GM12878 (cell line): ENCODE measurements at regions not wholly inside any gene's neighbourhood (a gene's known extent, or its start where the extent isn't known, plus 50 kb on each side); places are given as distances from the start of the nearest gene placed in this dataset.

Experiments used
- ATAC-seq: fragments of 200-7000 bp; cut with Tn5 transposase; 3 replicates; pipeline ENCODE4 v1.9.1; 2020; ENCODE audit warnings: mild to moderate bottlenecking, moderate library complexity
- BruUV-seq: library from RNA; stranded (reverse); fragments of 400-500 nt; replicated peaks from 2 replicates; lab custom pipeline; 2021; lab: Mats Ljungman, UMichigan
- CTCF ChIA-PET: fragments of 300-600 bp; sonication (Branson Sonifier 250); formaldehyde crosslinking; extraction: SDS; loops from one replicate; lab custom pipeline; 2021; ENCODE audit warnings: inconsistent platforms; lab: Yijun Ruan, JAX
- POLR2A ChIA-PET: fragments of 350-600 bp; formaldehyde crosslinking; extraction: SDS; loops from one replicate; lab custom pipeline; 2021; ENCODE audit warnings: inconsistent platforms; lab: Charles Lee
- RAD21 ChIA-PET: fragments of 300-600 bp; sonication (Branson Sonifier 250); formaldehyde crosslinking; loops from one replicate; lab custom pipeline; 2023; ENCODE audit warnings: antibody characterized with exemption; ENCODE audit not compliant: unreplicated experiment; lab: Charles Lee
- SMC1A ChIA-PET: fragments of 300-600 bp; sonication (Branson Sonifier 250); formaldehyde crosslinking; loops from one replicate; lab custom pipeline; 2023; ENCODE audit not compliant: unreplicated experiment, uncharacterized antibody; lab: Charles Lee
- DNase-seq: peaks from one replicate; pipeline ENCODE4 v3.0.0-alpha.2; 2011; ENCODE audit warnings: low read depth, low spot score
- FAIRE-seq: peaks from 3 replicates; lab custom pipeline; 2011; peaks lifted over from hg19 to GRCh38; lab: Jason Lieb, UNC
- H2AFZ ChIP-seq: 2 replicates; pipeline ENCODE4 v1.6.0; 2011; ENCODE audit warnings: low read depth, low read length, control low read depth; ENCODE audit not compliant: control insufficient read depth
- H3K27ac ChIP-seq: 2 replicates; pipeline ENCODE4 v1.5.1; 2011; ENCODE audit warnings: control low read depth; ENCODE audit not compliant: control insufficient read depth, insufficient read depth
- H3K27me3 ChIP-seq, 2 experiments: replicated peaks in 1 of 2; 2 replicates each; pipeline versions ENCODE4 v1.6.0 to v1.6.1; 2011; ENCODE audit warnings: low read length in 1 of 2; ENCODE audit not compliant: control insufficient read depth in 2 of 2, insufficient read depth in 2 of 2
- H3K36me3 ChIP-seq, 2 experiments: 2 replicates each; pipeline ENCODE4 v1.5.1; 2011; ENCODE audit warnings: low read length in 1 of 2; ENCODE audit not compliant: control insufficient read depth in 2 of 2, insufficient read depth in 2 of 2
- H3K4me1 ChIP-seq: 2 replicates; pipeline ENCODE4 v1.6.1; 2011; ENCODE audit warnings: mild to moderate bottlenecking, low read length, moderate library complexity, mixed read lengths; ENCODE audit not compliant: control insufficient read depth, insufficient read depth
- H3K4me2 ChIP-seq: 2 replicates; pipeline ENCODE4 v1.6.0; 2011; ENCODE audit warnings: control low read depth; ENCODE audit not compliant: control insufficient read depth, insufficient read depth
- H3K4me3 ChIP-seq: fragments of 200-600 bp; sonication (generic); 2 replicates; pipeline ENCODE4 v1.5.1; 2016
- H3K79me2 ChIP-seq: 2 replicates; pipeline ENCODE4 v1.6.0; 2011; ENCODE audit warnings: low read length; ENCODE audit not compliant: control insufficient read depth, insufficient read depth
- H3K9ac ChIP-seq: 2 replicates; pipeline ENCODE4 v1.8.0; 2011; ENCODE audit warnings: low read length, control low read depth, mixed read lengths; ENCODE audit not compliant: control insufficient read depth, insufficient read depth
- H3K9me3 ChIP-seq: replicated peaks from 3 replicates; pipeline ENCODE4 v1.5.1; 2011; ENCODE audit warnings: mild to moderate bottlenecking, low read length; ENCODE audit not compliant: control insufficient read depth, insufficient read depth
- H4K20me1 ChIP-seq: 2 replicates; pipeline ENCODE4 v1.6.0; 2011; ENCODE audit not compliant: control insufficient read depth, insufficient read depth
- CHD1 ChIP-seq: IDR thresholded peaks from 2 replicates; pipeline ENCODE4 v1.6.1; 2012; ENCODE audit warnings: low read depth, low read length, improper control_type of control experiment
- HCFC1 ChIP-seq: fragments of 150-350 bp; IDR thresholded peaks from 2 replicates; pipeline ENCODE4 v1.6.1; 2014; ENCODE audit warnings: low read length
- KAT2A ChIP-seq: conservative IDR thresholded peaks from 2 replicates; pipeline ENCODE4 v1.6.1; 2011; ENCODE audit warnings: low read depth, low read length; ENCODE audit not compliant: control insufficient read depth
- NRF1 ChIP-seq: conservative IDR thresholded peaks from 2 replicates; pipeline ENCODE4 v1.6.1; 2011; ENCODE audit warnings: mild to moderate bottlenecking, low read depth, low read length, improper control_type of control experiment
- RAD51 ChIP-seq: fragments of 450-650 bp; IDR thresholded peaks from 2 replicates; pipeline ENCODE4 v1.6.1; 2016; ENCODE audit warnings: moderate library complexity, mild to moderate bottlenecking, inconsistent platforms
- RBBP5 ChIP-seq: fragments of 200-600 bp; sonication (generic); conservative IDR thresholded peaks from 2 replicates; pipeline ENCODE4 v1.6.1; 2016
- RCOR1 ChIP-seq: conservative IDR thresholded peaks from 2 replicates; pipeline ENCODE4 v1.6.1; 2012; ENCODE audit warnings: low read depth, low read length, improper control_type of control experiment
- RELA ChIP-seq: fragments of 450-650 bp; IDR thresholded peaks from 2 replicates; pipeline ENCODE4 v1.8.0; 2014; ENCODE audit warnings: borderline replicate concordance; ENCODE audit not compliant: partially characterized antibody
- SMAD1 ChIP-seq: fragments of 450-650 bp; IDR thresholded peaks from 2 replicates; pipeline ENCODE4 v1.6.1; 2018; ENCODE audit warnings: mild to moderate bottlenecking, low read depth; ENCODE audit not compliant: partially characterized antibody
- SREBF1 ChIP-seq: IDR thresholded peaks from 2 replicates; pipeline ENCODE4 v1.6.1; 2012; ENCODE audit warnings: mild to moderate bottlenecking, low read length
- TBL1XR1 ChIP-seq: IDR thresholded peaks from 2 replicates; pipeline ENCODE4 v1.6.1; 2012; ENCODE audit warnings: low read depth, low read length, improper control_type of control experiment
- TCF7 ChIP-seq: IDR thresholded peaks from 2 replicates; pipeline ENCODE4 v1.6.1; 2014; ENCODE audit warnings: antibody characterized with exemption, borderline replicate concordance
- ZNF24 ChIP-seq: fragments of 450-650 bp; IDR thresholded peaks from 2 replicates; pipeline ENCODE4 v1.6.1; 2017; ENCODE audit warnings: antibody characterized with exemption, mild to moderate bottlenecking
- ZNF622 ChIP-seq: fragments of 450-650 bp; IDR thresholded peaks from 2 replicates; pipeline ENCODE4 v1.6.1; 2017; ENCODE audit warnings: mild to moderate bottlenecking, inconsistent platforms
- ZSCAN29 ChIP-seq: fragments of 450-650 bp; IDR thresholded peaks from 2 replicates; pipeline ENCODE4 v1.6.1; 2017; ENCODE audit warnings: mild to moderate bottlenecking, moderate library complexity
- ZZZ3 ChIP-seq: IDR thresholded peaks from 2 replicates; pipeline ENCODE4 v1.6.1; 2011; ENCODE audit warnings: low read depth; ENCODE audit not compliant: control insufficient read depth, insufficient read length
- WGBS: methylation state at CpG from one replicate; pipeline ENCODE4 v1.1.6; 2016; ENCODE audit warnings: low lambda C conversion rate; ENCODE audit not compliant: insufficient replicate concordance, insufficient coverage; ENCODE audit errors: missing lambda C conversion rate; 5-methylcytosine and 5-hydroxymethylcytosine counted together
- in situ Hi-C: fragments of 300-500 bp; cut with MboI; formaldehyde crosslinking; loops from 9 replicates; pipeline ENCODE4 v1.14.3; 2018; ENCODE audit warnings: mixed read lengths
- intact Hi-C: fragments of 100-400 bp; cut with micrococcal nuclease; formaldehyde crosslinking; loops from one replicate; pipeline ENCODE4 v1.14.2; 2022; ENCODE audit not compliant: unreplicated experiment
- TF ChIP-seq, protein P1 (sequence below): IDR thresholded peaks from 2 replicates; pipeline ENCODE4 v1.6.1; 2012; ENCODE audit warnings: mild to moderate bottlenecking, low read depth, low read length
- TF ChIP-seq, protein P2 (sequence below): fragments of 450-650 bp; IDR thresholded peaks from 2 replicates; pipeline ENCODE4 v1.6.1; 2017; ENCODE audit warnings: mild to moderate bottlenecking
- TF ChIP-seq, protein P3 (sequence below): IDR thresholded peaks from 2 replicates; pipeline ENCODE4 v1.6.1; 2012; ENCODE audit warnings: low read depth, low read length, improper control_type of control experiment

DNA sequence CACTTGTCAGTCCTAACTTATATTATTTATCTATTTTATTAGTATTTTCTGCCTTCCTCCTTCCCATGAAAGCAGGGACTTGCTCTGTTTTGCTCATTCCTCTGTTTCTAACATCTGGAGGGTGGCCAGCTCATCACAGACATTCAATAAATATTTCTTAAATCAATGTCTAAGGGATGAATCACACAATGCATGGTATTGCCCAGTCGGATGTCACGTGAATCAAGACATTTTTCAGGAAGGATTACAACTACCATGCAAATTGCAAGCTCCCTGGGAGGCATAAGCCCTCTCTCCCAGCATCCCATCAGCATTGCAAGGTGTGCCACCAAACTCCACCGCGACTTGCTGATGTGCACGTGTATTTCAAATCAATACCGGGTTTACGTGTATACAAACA lies 146.6 kb upstream of the RNF32 start:
- Histone ChIP-seq H3K4me2 (no peak overlapping the region), H3K27ac (no peak overlapping the region), H3K4me3 (no peak overlapping the region), H3K9me3 (no peaks in the 10 kb centered on the region), H3K79me2 (no peaks in the 10 kb centered on the region), H3K36me3 (no peaks in the 10 kb centered on the region), H3K9ac (no peak overlapping the region), H2AFZ (no peak overlapping the region), H3K27me3 (no peaks in the 10 kb centered on the region), H4K20me1 (no peaks in the 10 kb centered on the region), H3K4me1 (no peaks in the 10 kb centered on the region)
- ATAC-seq (no peak), FAIRE-seq (no peak), DNase-seq (no peak)
- POLR2A ChIA-PET: no interaction called here
- CTCF ChIA-PET: no interaction called here
- in situ Hi-C loops (no loop called here), intact Hi-C loops (no loop called here)
- SMC1A ChIA-PET: no interaction called here
- 67% methylated on average over 7 of the region's 7 CpGs for WGBS
- RAD21 ChIA-PET: no interaction called here
- TF ChIP-seq SREBF1 (no peak), ZNF24 (no peak), RBBP5 (no peak), RELA (no peak), RAD51 (no peak), CHD1 (no peak), KAT2A (no peak), RCOR1 (no peak), TBL1XR1 (no peak), NRF1 (no peak), TCF7 (no peak), HCFC1 (no peak), SMAD1 (no peak), ZNF622 (no peak), ZSCAN29 (no peak), ZZZ3 (no peak)
- TF ChIP-seq, protein P1, sequence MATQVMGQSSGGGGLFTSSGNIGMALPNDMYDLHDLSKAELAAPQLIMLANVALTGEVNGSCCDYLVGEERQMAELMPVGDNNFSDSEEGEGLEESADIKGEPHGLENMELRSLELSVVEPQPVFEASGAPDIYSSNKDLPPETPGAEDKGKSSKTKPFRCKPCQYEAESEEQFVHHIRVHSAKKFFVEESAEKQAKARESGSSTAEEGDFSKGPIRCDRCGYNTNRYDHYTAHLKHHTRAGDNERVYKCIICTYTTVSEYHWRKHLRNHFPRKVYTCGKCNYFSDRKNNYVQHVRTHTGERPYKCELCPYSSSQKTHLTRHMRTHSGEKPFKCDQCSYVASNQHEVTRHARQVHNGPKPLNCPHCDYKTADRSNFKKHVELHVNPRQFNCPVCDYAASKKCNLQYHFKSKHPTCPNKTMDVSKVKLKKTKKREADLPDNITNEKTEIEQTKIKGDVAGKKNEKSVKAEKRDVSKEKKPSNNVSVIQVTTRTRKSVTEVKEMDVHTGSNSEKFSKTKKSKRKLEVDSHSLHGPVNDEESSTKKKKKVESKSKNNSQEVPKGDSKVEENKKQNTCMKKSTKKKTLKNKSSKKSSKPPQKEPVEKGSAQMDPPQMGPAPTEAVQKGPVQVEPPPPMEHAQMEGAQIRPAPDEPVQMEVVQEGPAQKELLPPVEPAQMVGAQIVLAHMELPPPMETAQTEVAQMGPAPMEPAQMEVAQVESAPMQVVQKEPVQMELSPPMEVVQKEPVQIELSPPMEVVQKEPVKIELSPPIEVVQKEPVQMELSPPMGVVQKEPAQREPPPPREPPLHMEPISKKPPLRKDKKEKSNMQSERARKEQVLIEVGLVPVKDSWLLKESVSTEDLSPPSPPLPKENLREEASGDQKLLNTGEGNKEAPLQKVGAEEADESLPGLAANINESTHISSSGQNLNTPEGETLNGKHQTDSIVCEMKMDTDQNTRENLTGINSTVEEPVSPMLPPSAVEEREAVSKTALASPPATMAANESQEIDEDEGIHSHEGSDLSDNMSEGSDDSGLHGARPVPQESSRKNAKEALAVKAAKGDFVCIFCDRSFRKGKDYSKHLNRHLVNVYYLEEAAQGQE: no peak
- TF ChIP-seq, protein P2, sequence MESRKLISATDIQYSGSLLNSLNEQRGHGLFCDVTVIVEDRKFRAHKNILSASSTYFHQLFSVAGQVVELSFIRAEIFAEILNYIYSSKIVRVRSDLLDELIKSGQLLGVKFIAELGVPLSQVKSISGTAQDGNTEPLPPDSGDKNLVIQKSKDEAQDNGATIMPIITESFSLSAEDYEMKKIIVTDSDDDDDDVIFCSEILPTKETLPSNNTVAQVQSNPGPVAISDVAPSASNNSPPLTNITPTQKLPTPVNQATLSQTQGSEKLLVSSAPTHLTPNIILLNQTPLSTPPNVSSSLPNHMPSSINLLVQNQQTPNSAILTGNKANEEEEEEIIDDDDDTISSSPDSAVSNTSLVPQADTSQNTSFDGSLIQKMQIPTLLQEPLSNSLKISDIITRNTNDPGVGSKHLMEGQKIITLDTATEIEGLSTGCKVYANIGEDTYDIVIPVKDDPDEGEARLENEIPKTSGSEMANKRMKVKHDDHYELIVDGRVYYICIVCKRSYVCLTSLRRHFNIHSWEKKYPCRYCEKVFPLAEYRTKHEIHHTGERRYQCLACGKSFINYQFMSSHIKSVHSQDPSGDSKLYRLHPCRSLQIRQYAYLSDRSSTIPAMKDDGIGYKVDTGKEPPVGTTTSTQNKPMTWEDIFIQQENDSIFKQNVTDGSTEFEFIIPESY: no peak
- TF ChIP-seq, protein P3, sequence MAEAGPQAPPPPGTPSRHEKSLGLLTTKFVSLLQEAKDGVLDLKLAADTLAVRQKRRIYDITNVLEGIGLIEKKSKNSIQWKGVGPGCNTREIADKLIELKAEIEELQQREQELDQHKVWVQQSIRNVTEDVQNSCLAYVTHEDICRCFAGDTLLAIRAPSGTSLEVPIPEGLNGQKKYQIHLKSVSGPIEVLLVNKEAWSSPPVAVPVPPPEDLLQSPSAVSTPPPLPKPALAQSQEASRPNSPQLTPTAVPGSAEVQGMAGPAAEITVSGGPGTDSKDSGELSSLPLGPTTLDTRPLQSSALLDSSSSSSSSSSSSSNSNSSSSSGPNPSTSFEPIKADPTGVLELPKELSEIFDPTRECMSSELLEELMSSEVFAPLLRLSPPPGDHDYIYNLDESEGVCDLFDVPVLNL: no peak
- no TSS peak for BruUV-seq
